ENCODE measurements at regions not wholly inside any gene's neighbourhood (a gene's known extent, or its start where the extent isn't known, plus 50 kb on each side); places are given as distances from the start of the nearest gene placed in this dataset.

DNA sequence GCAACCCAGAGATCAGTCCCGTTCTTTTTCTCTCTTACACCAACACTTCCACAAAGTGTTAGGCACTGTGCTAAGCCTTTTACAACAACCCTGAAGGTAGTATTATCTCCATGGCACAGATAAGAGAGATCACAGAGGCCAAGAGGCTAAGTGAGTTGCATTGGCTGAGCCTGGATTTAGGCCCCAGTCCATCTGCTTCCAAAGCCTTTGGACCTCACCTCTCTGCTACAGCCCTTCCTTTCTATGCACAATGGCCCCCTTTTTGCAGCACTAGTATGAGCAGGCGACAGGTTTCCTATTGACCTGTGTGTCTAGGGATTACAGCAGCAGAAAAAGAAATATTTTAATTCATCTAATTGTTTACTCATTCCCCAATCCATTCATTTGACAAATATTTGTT lies 76.2 kb downstream of the CRYGS start:
- Histone ChIP-seq H3K27me3 (ENCODE audit: insufficient read depth, low read depth, low read length) (no peaks in the 10 kb centered on the region), H3K4me3 (ENCODE audit: low read length) (no peak overlapping the region), H3K9me2 (ENCODE audit: insufficient read depth, low read length) (no peaks in the 10 kb centered on the region), H3K36me3 (ENCODE audit: insufficient read depth, low read length) (no peaks in the 10 kb centered on the region), H2AFZ (ENCODE audit: low read depth, low read length) (no peak overlapping the region), H3K4me2 (ENCODE audit: low read length) (no peak overlapping the region), H3K27ac (ENCODE audit: low read length) (no peak overlapping the region), H3F3A (ENCODE audit: insufficient read depth, low read length, poor library complexity, severe bottlenecking) (no peaks in the 10 kb centered on the region), H3K9ac (ENCODE audit: low read length) (no peak overlapping the region), H3K79me2 (replicated peaks; ENCODE audit: insufficient read depth, low read length) (no peaks in the 10 kb centered on the region), H3K9me3 (ENCODE audit: low read length) (no peaks in the 10 kb centered on the region), H4K20me1 (ENCODE audit: insufficient read depth) (no peaks in the 10 kb centered on the region)
- no peak for TF ChIP-seq EP300 (conservative IDR thresholded peaks at IDR 0.05; ENCODE audit: poor library complexity, severe bottlenecking)
- TF ChIP-seq EZH2 (IDR thresholded peaks at IDR 0.05; ENCODE audit: borderline replicate concordance, insufficient read depth, low read length, poor library complexity, severe bottlenecking), result no peak
- TF ChIP-seq MXI1 (conservative IDR thresholded peaks at IDR 0.05; ENCODE audit: poor library complexity, severe bottlenecking), result no peak
- no peak for TF ChIP-seq POLR2AphosphoS5 (IDR thresholded peaks at IDR 0.05)
- TF ChIP-seq TAF1 (IDR thresholded peaks at IDR 0.05; ENCODE audit: low read depth), result no peak
- TF ChIP-seq, protein P1, sequence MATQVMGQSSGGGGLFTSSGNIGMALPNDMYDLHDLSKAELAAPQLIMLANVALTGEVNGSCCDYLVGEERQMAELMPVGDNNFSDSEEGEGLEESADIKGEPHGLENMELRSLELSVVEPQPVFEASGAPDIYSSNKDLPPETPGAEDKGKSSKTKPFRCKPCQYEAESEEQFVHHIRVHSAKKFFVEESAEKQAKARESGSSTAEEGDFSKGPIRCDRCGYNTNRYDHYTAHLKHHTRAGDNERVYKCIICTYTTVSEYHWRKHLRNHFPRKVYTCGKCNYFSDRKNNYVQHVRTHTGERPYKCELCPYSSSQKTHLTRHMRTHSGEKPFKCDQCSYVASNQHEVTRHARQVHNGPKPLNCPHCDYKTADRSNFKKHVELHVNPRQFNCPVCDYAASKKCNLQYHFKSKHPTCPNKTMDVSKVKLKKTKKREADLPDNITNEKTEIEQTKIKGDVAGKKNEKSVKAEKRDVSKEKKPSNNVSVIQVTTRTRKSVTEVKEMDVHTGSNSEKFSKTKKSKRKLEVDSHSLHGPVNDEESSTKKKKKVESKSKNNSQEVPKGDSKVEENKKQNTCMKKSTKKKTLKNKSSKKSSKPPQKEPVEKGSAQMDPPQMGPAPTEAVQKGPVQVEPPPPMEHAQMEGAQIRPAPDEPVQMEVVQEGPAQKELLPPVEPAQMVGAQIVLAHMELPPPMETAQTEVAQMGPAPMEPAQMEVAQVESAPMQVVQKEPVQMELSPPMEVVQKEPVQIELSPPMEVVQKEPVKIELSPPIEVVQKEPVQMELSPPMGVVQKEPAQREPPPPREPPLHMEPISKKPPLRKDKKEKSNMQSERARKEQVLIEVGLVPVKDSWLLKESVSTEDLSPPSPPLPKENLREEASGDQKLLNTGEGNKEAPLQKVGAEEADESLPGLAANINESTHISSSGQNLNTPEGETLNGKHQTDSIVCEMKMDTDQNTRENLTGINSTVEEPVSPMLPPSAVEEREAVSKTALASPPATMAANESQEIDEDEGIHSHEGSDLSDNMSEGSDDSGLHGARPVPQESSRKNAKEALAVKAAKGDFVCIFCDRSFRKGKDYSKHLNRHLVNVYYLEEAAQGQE (IDR thresholded peaks at IDR 0.05; ENCODE audit: borderline replicate concordance), result no peak
- TF ChIP-seq, protein P2, sequence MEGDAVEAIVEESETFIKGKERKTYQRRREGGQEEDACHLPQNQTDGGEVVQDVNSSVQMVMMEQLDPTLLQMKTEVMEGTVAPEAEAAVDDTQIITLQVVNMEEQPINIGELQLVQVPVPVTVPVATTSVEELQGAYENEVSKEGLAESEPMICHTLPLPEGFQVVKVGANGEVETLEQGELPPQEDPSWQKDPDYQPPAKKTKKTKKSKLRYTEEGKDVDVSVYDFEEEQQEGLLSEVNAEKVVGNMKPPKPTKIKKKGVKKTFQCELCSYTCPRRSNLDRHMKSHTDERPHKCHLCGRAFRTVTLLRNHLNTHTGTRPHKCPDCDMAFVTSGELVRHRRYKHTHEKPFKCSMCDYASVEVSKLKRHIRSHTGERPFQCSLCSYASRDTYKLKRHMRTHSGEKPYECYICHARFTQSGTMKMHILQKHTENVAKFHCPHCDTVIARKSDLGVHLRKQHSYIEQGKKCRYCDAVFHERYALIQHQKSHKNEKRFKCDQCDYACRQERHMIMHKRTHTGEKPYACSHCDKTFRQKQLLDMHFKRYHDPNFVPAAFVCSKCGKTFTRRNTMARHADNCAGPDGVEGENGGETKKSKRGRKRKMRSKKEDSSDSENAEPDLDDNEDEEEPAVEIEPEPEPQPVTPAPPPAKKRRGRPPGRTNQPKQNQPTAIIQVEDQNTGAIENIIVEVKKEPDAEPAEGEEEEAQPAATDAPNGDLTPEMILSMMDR (IDR thresholded peaks at IDR 0.05; ENCODE audit: poor library complexity, severe bottlenecking), result no peak
- TF ChIP-seq RAD21 (conservative IDR thresholded peaks at IDR 0.05), result no peak
- TF ChIP-seq SMC3 (conservative IDR thresholded peaks at IDR 0.05; ENCODE audit: poor library complexity), result no peak

DNA sequence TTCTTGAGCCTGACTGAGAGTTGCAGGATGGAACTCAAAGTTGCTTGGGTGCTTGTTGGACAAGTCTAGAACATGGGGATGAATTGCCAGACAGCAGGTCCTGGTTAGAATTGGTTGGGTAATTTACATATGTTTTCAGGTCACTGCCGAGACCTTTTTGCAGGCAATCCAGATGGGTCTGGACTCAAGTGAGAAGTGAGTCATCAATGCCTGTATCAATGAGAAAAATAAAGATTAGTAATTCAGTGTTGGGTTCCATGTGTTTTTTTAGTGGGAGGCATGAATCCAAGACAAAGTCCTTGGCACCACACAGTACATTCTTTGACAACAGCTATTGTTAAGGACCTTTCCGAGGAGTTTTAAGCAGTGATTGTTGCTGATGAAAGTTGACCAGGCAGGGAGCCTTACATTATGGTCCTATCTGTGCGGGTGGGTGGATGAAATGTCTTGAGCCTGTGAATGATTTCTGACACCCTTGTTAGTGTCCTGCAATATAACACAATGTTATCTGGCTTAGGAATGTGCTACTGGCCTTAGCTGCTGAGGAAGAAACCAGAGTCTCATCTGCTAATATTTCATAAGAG lies 77.7 kb downstream of the CRYGS start:
- Histone ChIP-seq H4K20me1 (ENCODE audit: insufficient read depth) (no peaks in the 10 kb centered on the region), H3K4me2 (ENCODE audit: low read length) (no peak overlapping the region), H3K27me3 (ENCODE audit: insufficient read depth, low read depth, low read length) (no peaks in the 10 kb centered on the region), H3K4me3 (ENCODE audit: low read length) (no peak overlapping the region), H3F3A (ENCODE audit: insufficient read depth, low read length, poor library complexity, severe bottlenecking) (no peaks in the 10 kb centered on the region), H3K9me2 (ENCODE audit: insufficient read depth, low read length) (no peaks in the 10 kb centered on the region), H3K9me3 (ENCODE audit: low read length) (no peaks in the 10 kb centered on the region), H2AFZ (ENCODE audit: low read depth, low read length) (no peak overlapping the region), H3K36me3 (ENCODE audit: insufficient read depth, low read length) (no peaks in the 10 kb centered on the region), H3K27ac (ENCODE audit: low read length) (no peak overlapping the region), H3K79me2 (replicated peaks; ENCODE audit: insufficient read depth, low read length) (no peaks in the 10 kb centered on the region), H3K9ac (ENCODE audit: low read length) (no peak overlapping the region)
- TF ChIP-seq POLR2AphosphoS5 (IDR thresholded peaks at IDR 0.05) (no peak), EZH2 (IDR thresholded peaks at IDR 0.05; ENCODE audit: borderline replicate concordance, insufficient read depth, low read length, poor library complexity, severe bottlenecking) (no peak), RAD21 (conservative IDR thresholded peaks at IDR 0.05) (no peak), EP300 (conservative IDR thresholded peaks at IDR 0.05; ENCODE audit: poor library complexity, severe bottlenecking) (no peak), TAF1 (IDR thresholded peaks at IDR 0.05; ENCODE audit: low read depth) (no peak), MXI1 (conservative IDR thresholded peaks at IDR 0.05; ENCODE audit: poor library complexity, severe bottlenecking) (no peak)
- TF ChIP-seq, protein P2 (IDR thresholded peaks at IDR 0.05; ENCODE audit: poor library complexity, severe bottlenecking), result no peak
- TF ChIP-seq, protein P1 (IDR thresholded peaks at IDR 0.05; ENCODE audit: borderline replicate concordance), result no peak
